ENCODE measurements at regions not wholly inside any gene's neighbourhood (a gene's known extent, or its start where the extent isn't known, plus 50 kb on each side); places are given as distances from the start of the nearest gene placed in this dataset.

- DNase-seq (ENCODE audit: low read depth in 2 of 2): no peak
These were observed 553.6 kb downstream of the BUD13 start for GRCh38 chr11:116219171-116219635.

GRCh38 chr11:116217441-116217840 is 555.3 kb downstream of the BUD13 start:
- DNase-seq (ENCODE audit: low read depth in 2 of 2): no peak

GRCh38 chr11:116217006-116217405 is 555.8 kb downstream of the BUD13 start:
- DNase-seq (ENCODE audit: low read depth in 2 of 2): peak in 1 of 2 donors; percentile 4

DNA sequence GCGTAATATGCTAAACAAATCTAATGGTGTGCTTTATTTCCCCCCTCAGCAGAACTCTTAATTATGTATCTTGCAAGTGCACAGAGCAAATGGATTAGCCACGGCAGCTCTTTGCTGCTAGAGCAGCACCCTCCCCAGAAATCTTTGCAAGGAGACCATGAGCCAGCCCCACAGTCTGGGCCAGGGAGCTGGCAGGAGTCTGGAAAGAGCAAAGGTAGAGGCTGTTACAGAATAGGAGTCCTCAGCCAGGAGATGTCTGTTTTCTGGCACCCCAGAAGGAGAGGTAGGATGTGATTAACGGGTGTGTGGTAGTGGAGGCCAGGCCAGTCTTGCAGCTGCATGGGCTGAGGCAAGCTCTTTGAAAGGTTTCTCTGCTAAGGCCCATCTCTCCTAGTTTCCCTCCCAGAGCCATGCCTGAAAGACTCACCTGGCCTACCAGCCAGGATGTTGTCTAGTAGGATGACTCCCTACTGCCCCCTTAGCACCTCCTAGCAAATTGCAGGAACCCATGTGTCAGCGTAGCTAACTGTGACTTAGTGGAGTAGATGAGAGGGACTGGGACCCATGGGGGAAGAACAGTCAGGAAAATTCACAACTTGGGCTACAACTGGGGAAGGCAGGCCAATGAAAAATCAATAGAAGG is 557.2 kb downstream of the BUD13 start:
- no peak for DNase-seq (ENCODE audit: low read depth in 2 of 2)

GRCh38 chr11:116211147-116211546 is 561.6 kb downstream of the BUD13 start:
- no peak for DNase-seq (ENCODE audit: low read depth in 2 of 2)

- DNase-seq (ENCODE audit: low read depth in 2 of 2): no peak
These were observed 562.1 kb downstream of the BUD13 start for GRCh38 chr11:116210663-116211062.

GRCh38 chr11:116209255-116209654 is 563.5 kb downstream of the BUD13 start:
- no peak for DNase-seq (ENCODE audit: low read depth in 2 of 2)

GRCh38 chr11:116207421-116208141 is 565.2 kb downstream of the BUD13 start:
- DNase-seq (ENCODE audit: low read depth in 2 of 2): no peak

GRCh38 chr11:116207019-116207418 is 565.8 kb downstream of the BUD13 start:
- DNase-seq (ENCODE audit: low read depth in 2 of 2): no peak

DNA sequence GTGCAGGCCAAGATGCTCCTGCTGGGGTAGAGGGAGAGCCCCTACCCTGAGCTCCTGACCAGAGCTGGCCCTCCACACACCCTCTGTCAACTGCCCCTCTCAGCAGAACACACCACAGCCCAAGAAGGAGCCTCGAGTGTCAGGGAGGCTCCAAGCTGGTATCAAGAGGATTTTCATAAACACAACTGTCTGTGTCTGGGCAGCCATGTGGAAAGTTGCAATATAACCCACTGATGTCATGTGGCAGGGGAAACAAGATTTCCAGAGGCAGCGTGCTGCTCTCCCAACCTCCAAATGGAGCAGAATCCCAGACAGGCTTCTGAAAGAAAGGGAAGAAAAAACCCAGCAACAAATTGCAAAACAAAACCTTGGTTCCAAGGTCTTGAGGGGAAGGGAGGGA is 569.9 kb downstream of the BUD13 start:
- DNase-seq (ENCODE audit: low read depth in 2 of 2): no peak

DNA sequence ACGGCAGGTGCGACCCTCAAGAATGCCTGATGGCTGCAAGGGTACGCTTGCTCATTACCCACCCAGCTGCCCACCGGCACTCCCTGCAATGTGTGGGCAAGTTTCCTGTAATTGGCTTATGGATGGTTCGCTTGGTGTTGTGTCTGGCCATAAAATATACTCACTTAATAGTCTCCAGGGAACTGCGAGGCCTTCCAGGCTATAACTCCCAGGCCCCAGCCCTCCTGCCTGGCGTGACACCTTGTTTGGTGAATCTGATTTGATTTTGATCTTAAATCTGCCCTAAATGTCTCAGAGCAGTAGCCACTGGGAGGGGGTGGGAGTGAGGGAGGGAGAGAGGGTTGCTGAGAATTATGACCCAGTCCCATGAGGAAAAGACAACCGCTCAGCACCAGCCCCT is 572.2 kb downstream of the BUD13 start:
- no peak for DNase-seq (ENCODE audit: low read depth in 2 of 2)

DNA sequence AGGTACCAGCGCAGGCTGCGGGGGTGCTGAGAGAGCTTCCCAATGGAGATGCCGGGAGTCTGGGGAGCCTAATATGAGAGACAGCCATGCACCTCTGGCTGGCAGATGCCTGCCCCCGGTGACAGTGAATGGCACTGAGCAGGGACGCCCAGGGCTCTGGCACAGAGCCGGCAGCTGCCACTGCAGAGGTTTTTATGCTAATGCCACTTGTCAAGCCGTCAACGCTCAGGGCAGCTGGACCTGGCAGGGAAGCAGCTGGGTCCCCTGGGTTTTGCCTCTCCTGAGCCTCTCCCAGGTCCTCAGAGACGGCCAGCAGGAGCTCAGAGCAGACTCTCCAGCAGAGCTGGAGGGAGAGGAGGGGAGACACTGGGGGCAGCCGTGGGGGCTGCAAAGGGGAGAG is 573.6 kb downstream of the BUD13 start:
- no peak for DNase-seq (ENCODE audit: low read depth in 2 of 2)

DNA sequence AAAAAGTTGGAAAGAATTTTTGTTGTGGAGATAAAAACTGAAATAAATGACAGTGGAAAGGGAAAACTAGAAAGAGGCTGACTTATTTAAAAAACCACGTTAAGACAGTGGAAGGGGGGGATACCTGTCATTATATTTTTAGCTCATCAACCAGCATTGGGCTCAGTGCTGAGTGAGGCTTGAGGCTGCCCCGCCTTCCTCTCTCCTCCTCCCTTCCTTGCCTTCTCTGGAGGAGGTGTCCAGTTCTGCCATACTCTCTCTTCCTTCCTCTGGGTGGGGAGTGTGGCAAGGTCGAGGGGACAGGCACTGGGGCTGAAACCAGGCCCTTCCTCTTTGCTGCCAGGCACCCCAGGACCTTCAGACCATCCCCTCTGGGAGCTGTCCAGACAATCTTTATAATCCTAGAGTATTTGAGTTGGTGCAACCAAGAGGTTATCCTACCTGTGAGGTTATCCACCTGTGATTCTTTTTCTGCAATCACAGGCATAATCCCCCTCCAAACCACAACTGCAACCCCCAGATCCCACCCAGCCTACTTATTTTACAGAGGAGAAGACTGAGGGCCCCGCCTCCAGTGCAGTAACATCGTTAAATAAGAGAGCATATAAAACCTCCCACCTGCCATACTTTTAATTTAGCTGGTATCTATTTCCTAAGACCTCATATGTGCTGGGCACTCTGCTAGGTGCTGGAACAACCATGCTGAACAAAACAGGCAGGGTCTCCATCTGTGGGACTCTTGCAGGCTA is 578.5 kb downstream of the BUD13 start:
- DNase-seq (ENCODE audit: low read depth in 2 of 2): no peak

GRCh38 chr11:116193321-116194131 is 579.3 kb downstream of the BUD13 start:
- no peak for DNase-seq (ENCODE audit: low read depth in 2 of 2)

GRCh38 chr11:116192509-116193210 is 580.1 kb downstream of the BUD13 start:
- DNase-seq (ENCODE audit: low read depth in 2 of 2): no peak

DNA sequence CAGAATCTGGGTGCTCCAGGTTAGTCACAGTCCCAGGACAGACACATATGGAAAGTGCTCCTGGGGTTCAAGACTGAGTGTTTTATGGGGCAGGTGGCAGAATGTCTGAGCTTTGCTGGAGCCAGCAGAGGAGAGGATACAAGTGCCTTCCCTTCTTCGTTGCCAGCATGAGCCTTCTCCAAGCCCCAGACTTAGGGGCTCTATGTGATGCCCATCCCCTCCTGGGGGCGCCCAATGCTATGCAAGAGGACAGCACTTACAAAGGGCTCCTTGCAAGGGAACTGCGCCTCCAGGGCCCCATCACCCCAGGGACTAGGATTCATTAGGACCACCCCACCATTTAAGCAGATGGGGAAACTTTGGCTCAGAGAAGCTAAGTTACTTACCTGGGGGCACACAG is 581.9 kb downstream of the BUD13 start:
- no peak for DNase-seq (ENCODE audit: low read depth in 2 of 2)

DNA sequence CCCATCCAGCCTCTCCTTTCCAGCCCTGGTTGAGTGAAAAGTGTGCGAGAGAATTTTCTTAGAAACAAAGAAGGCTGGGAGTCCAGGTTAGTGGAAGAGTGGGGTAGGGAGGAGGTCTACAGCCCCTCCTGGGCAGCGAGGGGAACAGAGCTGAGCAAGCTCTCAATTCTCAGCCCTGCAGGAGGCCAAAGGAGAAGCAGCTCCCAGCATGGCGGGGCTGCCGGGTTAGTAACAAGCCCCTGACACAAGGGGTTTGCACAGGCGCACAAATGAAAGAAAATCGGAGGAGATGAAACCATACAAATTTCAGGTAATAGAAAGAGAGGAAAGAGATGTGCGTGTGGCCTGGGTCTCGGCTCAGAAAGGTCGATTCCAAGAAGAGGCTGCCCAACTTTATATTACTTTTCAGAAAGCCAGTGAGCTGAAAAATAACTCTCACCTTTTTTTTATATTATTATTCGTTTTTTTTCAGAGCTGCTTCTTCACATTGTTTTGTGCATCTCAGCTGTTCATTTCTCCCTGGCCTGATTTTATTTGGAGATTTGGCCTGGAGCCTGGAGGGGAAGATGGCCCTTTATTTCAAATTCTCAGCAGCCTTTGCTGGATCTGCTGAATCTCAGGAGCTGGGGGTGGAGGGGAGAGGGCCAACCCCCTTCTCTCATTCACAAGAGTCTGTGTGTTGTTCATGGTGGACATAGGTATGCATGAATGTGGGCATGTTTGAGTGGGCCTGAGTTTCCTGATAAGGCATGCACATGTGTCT is 583.2 kb downstream of the BUD13 start:
- no peak for DNase-seq (ENCODE audit: low read depth in 2 of 2)

DNA sequence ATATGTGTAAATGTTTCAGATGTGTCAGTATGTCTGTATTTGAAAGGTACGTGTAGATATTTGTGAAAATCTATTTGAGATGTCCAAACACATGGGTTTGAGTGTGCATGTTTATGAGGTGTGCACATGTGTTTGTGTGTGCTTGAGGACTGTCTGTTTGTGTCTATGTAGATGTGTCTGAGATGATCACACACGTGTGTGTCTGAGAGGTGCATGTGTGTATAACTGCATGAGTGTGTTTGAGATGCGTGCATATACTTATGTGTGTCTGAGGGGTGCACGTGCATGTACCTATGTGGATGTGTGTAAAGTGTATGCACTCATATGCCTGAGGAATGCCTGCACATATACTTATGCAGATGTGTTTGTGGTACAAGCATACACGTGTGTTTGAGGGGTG is 584.4 kb downstream of the BUD13 start:
- no peak for DNase-seq (ENCODE audit: low read depth in 2 of 2)

DNA sequence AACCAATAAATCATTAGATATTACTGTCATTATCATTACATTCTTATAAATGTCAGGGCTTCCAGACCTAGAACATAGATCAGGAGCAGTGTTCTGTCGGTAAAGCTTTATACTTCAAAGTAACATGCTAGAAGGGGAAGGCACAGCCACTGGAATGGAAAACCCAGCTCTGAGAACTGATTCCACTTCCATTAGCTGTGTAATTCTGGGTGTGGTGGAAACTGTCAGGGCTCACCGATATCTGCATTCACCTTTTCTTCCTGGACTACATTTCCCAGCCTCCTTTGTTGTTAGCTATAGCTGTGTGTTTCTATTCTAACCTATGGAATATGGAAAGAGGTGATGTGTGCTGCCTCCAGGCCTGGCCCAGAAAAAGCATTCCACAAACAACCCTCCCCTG is 585.8 kb downstream of the BUD13 start:
- no peak for DNase-seq (ENCODE audit: low read depth in 2 of 2)

DNA sequence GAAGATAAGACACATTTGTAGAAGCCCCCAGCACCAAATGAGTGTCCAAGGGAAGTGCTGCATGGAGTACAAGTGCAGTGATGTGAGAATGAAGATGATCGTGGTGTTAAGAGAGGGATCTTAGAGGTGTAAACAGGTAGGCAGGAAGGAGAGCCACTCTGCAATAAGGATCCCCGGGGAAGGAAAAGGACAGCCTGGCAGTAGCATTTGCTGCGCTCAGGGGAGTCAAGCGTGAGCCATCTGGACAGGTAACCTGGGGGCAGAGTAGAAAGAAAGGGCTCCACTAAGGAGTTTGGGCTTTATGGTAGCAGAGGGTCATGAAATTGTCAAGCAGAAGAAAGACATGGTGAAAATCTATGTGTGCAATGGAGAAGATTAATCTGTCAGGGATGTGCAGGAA is 587.2 kb downstream of the BUD13 start:
- DNase-seq (ENCODE audit: low read depth in 2 of 2): no peak

DNA sequence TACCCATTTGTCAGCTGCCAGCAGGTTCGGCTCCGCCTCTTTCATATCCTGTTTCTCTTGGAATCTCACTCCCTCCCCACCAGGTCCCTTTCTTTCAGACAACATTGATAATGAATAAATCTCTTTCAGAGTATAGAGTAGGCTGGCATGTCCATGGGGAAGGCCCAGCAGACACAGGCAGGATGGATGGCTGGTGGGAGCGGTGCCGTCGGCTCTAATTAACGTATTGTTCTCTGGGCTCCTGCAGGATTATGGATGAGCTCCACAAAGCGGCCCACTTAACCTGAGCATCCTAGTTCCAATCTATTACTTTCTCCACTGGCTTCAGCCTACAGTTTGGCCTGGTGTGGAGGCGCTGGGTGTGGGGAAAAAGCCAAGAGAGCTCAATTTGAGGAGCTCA is 588.0 kb downstream of the BUD13 start:
- DNase-seq (ENCODE audit: low read depth in 2 of 2): no peak

All from activated CD4-positive, alpha-beta T cell treated with anti-CD3 and anti-CD28 coated beads for 24 hours (primary cell).